NCI-H1417 (cell line): ENCODE measurements at regions not wholly inside any gene's neighbourhood (a gene's known extent, or its start where the extent isn't known, plus 50 kb on each side); places are given as distances from the start of the nearest gene placed in this dataset.
A peak's percentile ranks its signal among the peaks of the same experiment; 100 is the strongest.
"Not testable (repeated sequence)": the region's sequence is repeated elsewhere in the genome, so short reads cannot be mapped to it uniquely, and the experiment has no call there.

Experiments used
- DNase-seq, 3 experiments: peaks; one replicate each; lab custom pipeline; 2025; lab: John Stamatoyannopoulos, UW

DNA sequence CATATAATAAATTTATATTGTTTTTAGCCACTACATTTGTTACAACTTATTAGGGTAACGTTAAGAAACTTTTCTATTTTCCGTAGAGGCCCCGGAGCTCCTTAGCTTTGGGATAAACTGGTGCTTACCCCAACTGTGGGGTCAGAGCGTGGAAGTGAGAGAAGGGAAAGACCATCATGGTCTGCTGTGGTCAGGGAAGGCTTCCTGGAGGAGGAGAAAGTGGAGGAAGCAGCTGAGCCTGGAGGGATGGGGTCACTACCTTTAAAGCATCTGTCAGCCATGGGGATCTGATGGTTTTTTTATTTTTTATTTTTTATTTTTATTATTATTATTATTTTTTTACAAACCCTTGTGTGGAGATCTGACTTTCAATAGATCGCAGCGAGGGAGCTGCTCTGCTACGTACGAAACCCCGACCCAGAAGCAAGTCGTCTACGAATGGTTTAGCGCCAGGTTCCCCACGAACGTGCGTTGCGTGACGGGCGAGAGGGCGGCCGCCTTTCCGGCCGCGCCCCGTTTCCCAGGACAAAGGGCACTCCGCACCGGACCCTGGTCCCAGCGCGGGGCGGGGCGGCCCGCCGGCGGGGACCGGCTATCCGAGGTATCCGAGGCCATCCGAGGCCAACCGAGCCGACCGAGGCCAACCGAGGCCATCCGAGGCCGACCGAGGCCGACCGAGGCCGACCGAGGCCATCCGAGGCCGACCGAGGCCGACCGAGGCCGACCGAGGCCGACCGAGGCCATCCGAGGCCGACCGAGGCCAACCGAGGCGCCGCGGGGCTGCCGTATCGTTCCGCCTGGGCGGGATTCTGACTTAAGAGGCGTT lies 1101.2 kb upstream of the TMEM132C start:
- peak; percentile 49 to 85 (median 78) for DNase-seq

DNA sequence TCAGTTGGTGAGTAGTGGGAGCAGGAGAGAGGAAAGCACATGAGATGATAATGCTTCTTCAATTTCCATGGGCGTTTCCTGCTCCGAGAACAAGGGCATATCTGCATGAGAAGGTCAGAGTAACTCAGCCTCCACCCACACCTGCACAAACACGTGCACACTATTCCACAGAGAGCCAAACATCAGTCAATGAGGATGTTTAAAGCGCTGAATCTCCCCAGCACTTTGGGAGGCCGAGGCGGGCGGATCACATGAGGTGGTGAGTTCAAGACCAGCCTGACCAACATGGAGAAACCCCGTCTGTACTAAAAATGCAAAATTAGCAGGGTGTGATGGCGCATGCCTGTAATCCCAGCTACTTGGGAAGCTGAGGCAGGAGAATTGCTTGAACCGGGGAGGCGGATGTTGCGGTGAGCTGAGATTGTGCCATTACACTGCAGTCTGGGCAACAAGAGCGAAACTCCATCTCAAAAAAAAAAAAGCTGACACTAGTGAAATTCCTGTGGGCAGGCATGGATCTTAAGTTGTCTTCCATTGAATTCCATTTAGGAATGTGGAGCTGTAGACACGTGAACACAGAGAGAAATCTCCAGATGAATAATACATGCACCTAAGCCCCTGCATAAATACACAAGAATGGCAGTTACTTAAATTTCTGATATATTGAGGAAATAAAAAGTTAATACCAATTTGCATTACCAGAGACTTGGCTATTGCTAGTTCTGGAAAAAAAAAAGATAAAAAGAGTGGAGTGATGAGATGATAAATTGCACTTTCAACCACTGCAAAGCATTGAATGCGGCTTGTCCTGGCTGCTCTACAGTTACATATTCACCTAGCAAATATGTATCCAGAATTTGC lies 1097.4 kb upstream of the TMEM132C start:
- no peak for DNase-seq

- DNase-seq: no peak
Observed at GRCh38 chr12:127170226-127171180, 1096.5 kb upstream of the TMEM132C start.

DNA sequence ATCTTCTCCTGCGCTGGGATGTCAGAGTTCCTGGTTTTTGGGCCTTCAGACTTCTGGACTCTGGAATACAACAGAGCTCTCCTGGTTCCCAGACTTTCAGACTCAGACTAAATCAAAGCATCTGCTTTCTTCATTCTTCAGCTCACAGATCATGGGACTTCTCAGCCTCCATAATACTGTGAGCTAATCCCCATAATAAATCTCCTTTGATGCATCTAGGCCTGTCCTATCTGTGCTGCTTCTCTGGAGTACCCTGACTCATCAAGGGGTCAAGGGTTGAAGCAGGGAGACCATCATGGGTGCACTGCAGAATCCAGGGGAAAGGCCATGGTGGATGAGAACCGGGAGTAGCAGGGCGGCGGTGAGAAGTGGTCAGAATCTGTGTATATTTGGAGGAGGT lies 1094.1 kb upstream of the TMEM132C start:
- no peak for DNase-seq

DNA sequence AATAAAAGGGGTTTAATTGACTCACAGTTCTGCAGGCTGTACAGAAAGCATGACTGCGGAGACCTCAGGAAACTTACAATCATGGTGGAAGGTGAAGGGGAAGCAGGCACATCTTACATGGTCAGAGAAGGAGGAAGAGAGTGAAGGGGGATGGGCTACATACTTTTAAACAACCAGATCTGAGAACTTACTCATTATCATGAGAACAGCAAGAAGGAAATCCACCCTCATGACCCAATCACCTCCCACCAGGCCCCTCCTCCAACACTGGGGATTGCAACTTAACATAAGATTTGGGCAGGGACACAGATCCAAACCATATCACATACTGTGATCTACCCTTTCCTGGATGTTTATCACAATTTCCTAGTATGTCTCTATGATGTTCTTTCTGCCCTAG lies 1093.0 kb upstream of the TMEM132C start:
- not testable (repeated sequence) for DNase-seq

DNA sequence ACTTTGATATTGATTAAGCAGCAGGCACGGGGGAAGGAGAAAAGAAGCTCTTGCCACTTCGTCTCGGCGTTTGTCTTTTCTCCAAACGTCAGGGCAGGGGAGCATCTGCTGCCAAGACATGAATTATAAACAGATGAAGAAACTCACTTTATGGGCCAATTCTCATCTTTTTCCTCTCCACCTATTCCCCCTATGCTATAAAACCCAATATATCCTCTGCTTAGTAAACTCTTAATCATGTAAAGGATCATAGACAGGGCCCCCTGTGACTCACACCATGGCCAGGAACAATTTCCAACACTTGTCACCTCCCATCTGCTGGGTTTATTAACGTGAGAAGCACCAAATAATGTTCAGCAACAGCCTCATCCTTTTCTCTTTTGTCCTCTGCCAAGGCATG lies 1092.1 kb upstream of the TMEM132C start:
- no peak for DNase-seq

DNA sequence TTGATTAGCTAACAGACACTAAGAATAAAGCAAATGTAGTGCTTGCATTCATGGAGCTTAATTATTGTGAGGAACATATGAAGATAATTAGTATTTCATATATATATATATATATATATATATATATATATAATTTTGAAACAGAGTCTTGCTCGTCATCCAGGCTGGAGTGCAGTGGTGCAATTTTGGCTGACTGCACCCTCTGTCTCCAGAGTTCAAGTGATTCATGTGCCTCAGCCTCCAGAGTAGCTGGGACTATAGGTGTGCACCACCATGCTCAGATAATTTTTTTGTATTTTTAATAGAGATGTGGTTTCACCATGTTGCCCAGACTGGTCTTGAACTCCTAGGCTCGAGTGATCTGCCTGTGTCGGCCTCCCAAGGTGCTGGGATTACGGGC lies 1091.6 kb upstream of the TMEM132C start:
- DNase-seq: no peak

DNA sequence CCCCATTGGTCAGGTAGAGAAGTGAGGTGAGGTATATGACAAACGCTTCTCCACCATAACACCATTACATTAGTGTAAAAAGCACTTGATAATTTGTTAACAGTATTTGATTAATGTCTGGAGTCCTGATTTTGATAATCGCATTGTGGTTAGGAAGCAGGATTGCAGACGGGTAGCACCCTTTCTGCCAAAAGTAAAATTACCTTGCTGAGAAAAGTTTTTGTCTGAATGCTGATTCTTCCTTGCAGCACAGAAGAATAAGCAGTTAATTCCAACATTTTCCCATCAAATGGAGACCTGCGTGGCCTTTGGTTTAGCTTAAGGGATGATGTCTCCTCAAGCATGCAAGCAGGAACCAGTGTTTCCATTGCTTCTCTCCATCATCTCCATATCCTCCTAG lies 1090.2 kb upstream of the TMEM132C start:
- DNase-seq: no peak

- DNase-seq: no peak
Observed at GRCh38 chr12:127178052-127178451, 1088.9 kb upstream of the TMEM132C start.

DNA sequence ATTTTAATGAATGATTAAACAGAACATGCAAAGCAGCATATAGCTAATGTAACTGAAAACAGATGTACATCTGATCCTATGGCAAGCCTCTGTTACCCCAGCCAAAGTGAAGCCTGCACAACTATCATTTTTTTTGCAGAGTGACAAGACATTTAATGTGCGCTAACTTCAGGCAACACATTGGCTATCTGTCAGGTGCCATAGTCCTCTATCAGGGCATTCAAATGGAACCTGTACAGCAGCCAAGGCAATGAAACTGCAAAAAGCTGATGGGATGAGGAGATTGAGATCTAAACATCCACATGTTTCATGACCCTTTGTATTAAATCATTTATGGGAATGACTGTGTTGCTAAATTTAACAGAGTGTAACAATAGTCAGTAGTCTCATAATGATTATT lies 1088.5 kb upstream of the TMEM132C start:
- no peak for DNase-seq

DNA sequence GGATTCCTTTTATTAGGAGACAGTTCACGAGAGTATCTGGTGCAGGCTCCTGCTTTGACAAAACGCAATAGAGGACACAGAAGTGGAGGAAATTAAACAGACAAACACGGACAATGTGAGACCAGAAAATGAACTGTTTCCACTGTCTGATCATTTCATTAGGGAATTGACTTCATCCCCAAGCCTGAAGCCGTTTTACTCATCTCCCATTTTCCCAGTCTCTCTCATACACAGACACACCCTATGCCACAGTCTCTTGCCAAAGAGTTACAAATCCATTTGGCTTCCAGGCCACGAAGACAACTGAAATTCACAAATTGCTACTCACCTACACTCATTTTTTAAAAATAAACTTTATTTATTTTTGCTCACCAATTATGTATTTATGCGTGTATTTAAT lies 1087.8 kb upstream of the TMEM132C start:
- no peak for DNase-seq

DNA sequence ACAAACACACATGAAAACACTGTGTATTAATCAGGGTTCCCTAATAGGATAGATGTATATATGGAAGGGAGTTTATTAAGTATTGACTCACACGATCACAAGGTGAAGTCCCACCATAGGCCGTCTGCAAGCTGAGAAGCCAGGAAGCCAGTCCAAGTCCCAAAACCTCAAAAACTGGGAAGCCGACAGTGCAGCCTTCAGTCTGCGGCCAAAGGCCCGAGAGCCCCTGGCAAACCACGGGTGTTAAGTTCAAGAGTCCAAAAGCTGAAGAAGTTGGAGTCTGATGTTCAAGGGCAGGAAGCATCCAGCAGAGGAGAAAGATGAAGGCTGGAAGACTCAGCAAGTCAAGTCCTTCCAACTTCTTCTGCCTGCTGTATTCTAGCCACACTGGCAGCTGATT lies 1085.0 kb upstream of the TMEM132C start:
- DNase-seq: no peak

DNA sequence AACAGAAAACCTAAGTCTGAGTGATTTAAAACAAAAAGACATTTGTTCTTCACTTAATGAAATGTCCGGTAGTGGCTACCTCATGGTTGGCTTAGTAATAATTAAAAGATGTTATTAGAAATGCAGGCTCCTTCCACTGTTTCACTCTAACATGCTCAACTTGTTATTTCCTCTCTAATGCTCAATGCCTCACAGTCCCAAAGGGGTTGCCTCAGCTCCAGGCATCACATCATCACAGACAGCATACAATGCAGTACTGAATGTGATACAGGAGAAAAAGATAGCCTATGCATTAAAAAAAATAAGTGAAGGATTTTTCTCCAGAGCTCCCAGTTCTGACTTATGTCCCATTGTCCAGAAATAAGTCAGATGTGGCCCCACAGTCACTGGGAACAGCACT lies 1077.0 kb upstream of the TMEM132C start:
- no peak for DNase-seq

DNA sequence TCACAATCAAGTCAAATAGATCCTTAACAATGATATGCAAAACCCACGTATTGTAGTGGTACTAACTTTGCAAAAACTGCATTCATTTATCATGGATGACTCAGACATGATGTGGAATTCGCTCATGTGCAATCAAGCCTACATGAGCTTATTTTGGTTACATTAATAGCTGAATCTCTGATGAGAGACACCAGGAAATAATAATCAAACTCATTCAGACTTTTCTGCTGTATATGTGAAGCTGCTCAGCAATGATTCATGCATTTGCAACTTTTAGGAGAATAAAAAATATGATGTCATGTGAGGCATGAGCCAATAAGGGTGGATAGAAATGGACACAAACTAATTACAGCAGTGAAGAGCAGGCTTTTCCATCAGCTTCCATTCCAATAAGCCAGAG lies 1075.8 kb upstream of the TMEM132C start:
- no peak for DNase-seq

- DNase-seq: no peak
Observed at GRCh38 chr12:127192391-127192790, 1074.6 kb upstream of the TMEM132C start.

DNA sequence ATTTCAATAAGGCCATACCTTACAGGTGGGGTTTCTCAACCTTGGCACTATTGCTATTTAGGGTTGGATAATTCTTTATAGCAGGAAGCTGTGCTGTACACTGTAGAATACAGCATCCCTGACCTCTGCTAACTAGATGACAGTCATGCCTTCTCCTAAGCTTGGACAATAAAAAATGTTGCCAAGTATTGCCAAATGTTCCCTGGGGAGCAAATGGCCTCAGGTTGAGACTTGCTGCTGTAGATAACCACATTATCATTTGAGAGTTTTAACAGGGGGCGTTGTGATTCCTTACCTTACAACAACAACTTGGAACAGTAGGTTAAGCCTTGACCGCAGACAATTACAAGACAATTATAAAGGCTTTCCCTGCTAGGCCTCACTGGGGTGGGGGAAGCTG lies 1073.6 kb upstream of the TMEM132C start:
- no peak for DNase-seq

- DNase-seq: no peak
Observed at GRCh38 chr12:127194176-127194575, 1072.8 kb upstream of the TMEM132C start.

DNA sequence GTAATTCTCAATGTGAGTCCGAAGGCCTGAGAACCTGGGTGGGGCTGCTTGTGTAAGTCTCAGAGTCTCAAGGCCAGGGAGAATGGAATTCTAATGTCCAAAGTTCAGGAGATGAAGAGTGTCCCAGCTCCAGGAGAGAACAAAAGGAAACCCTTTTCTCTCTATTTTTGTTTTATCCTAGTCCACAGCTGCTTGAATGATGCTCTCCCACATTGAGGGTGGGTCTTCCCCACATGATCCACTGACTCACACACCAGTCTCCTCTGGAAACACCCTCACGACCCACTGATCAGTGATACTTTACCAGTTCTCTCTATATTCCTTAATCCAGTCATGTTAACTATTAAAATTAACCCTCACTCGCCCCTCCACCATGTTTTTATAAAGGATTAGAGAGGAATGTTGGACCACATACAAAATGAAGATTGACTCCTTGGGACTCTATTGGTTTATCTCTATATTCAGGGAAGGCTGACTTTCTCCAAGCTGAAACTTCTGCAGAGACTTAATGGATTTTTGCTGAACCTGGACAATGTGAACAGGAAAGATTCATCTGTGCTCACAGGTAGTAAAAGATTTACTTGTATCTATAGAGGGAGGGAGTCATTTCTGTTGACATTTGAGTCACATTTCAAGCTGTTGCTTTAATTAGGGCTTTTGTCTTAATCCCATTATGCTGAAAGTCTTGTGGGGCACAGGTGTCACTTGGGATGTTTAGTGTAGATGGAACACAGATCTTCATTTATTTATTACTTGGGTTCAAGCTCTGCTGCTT lies 1061.0 kb upstream of the TMEM132C start:
- DNase-seq: no peak

GRCh38 chr12:127209318-127209717 lies 1057.7 kb upstream of the TMEM132C start:
- DNase-seq: no peak

DNA sequence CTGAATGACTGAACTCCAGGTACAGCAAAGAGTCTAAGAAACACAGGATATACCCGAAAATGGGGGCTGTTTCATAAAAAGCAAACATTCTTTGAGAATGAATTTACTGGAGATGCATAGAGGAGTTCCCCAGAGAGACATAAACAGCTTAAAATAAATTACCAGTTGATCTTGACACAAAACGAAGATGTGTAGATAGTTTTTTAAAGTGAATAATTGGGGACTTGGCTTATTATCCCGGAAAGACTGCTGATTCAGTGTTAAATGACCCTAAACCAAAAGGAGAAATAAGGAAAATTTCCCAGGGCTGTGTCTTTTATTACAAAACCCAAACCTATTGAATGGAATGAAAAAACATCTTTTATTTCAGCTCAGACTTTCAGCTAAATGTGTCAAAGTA lies 1052.8 kb upstream of the TMEM132C start:
- DNase-seq: no peak

- no peak for DNase-seq
Observed at GRCh38 chr12:127223011-127223410, 1044.0 kb upstream of the TMEM132C start.
